GM19397 (cell line): ENCODE measurements at regions not wholly inside any gene's neighbourhood (a gene's known extent, or its start where the extent isn't known, plus 50 kb on each side); places are given as distances from the start of the nearest gene placed in this dataset.
"Not testable (repeated sequence)": the region's sequence is repeated elsewhere in the genome, so short reads cannot be mapped to it uniquely, and the experiment has no call there.

ENCODE experiments used
- ATAC-seq: cut with Tn5 transposase; IDR thresholded peaks from one replicate; pipeline ENCODE4 v1.9.1; 2021; ENCODE audit warnings: mild to moderate bottlenecking, moderate library complexity; ENCODE audit not compliant: unreplicated experiment

DNA sequence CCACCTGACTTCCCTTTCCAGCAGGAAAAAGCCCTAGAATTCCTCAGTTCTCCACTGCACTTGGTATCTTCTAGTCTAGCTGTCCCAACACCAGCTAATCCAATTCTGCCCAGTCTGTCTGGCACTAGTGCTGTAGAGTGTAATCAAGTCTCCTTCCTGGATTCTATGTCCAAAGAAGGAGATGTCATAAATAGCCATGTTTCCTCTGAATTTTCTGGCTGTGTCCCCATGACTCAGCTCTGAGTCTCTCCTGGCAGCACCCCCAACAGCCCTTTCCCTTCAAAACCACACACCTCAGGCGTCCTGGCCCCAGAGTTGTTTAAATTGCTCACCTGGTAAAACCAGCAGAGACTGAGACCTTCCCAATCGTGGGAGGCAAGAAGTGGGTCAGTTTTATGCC lies 197.2 kb downstream of the GRXCR1 start:
- no peak for ATAC-seq

DNA sequence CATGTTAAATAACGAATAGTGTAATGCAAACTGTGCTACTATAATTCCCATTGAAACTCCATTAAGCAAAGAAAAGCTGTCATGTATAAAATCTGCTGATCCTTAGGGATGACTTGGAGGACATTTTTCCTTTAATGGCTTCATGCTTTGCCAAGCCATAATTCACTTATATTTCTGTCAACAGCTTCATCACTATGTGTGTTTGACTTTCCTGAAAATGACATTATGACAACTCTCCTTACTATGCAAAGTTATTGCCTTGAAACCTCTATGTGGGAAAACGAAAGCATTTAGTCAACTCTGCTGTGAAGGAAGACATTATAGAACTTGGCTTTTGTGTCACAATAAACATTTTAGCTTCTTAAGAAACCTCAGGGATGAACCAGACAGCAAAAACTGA lies 210.5 kb downstream of the GRXCR1 start:
- no peak for ATAC-seq

DNA sequence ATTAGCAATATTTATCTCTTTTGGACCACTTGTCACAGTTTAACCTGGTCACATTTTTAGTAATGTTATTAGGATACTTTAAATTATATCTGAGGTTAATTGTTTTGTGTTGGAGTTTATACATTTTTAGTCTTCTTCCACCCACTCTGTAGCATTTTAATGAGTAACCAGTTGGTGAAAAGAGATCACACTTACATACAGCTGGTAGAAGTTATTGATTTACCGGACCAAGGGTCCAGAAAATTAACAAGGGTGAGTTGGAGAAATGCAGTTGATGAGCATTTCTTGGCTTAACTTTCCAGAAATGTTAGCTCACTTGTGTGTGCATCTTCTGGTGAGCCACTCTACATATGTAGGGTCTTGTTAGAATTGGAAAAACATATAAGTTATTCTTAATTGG lies 219.6 kb downstream of the GRXCR1 start:
- no peak for ATAC-seq

DNA sequence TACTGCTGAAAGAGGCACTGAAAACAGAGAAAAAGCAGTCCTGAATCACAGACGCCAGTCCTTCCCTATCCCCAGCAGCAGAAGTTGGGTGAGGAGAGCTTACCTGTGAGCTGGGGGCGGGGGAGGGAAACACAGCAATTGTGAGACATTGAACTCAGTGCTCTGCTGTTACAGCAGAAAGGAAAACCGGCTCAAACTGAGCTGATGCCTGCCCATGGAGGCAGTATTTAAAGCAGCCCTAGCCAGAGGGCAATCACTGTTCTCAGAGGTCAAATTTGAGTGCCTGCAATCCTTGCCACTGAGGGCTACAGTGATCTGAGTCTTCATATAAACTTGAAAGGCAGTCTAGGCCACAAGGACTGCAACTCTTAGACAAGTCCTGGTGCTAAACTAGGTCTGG lies 220.7 kb downstream of the GRXCR1 start:
- no peak for ATAC-seq

DNA sequence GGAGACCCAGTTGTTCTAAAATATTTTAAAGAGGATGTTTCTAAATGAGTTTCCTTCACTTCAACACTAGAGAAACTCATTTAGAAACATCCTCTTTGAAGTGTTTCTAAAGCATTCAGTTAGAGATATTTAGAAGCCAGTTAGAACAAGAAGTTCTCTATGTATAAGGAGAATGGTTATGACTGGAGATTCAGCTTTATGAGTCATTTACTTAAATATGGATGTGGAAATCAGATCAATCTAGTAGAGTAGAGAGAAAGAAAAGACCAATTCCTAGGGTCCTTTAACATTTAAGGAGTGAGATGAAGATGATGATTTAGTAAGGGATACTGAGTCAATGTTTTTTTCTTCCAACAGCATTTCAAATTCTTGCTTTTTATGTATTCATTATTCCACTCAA lies 234.1 kb downstream of the GRXCR1 start:
- no peak for ATAC-seq

DNA sequence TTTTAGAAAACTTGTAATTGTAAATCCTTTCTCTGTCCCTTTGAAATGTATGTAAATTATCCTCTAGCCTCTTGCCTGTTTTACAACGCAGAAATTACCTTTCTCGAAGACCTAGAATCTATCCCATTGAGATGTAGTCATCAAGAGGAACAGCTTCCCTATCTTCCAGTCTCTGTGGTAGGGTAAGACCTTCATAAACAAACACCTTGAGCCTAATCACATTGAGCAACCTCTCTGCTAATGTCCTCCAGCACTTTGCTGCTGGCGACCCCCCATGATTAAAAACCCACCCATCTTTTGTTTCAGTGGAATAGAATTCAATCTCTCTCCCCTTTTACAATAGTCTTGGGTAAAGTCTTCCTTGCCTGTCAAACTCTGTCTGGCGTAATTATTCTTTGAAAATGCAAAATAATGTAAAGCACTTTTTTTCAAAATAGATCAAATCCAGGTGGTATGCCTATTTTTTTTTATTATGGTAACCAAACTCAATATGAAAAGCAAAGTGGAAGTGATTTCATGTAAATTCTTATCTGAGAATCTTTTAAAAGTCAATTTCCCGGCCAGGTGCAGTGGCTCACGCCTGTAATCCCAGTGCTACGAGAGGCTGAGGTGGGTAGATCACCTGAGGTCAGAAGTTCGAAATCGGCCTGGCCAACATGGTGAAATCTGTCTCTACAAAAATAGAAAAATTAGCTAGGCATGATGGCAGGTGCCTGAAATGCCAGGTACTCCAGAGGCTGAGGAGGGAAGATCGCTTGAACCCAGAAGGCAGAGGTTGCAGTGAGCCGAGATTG lies 237.9 kb downstream of the GRXCR1 start:
- ATAC-seq, result no peak

DNA sequence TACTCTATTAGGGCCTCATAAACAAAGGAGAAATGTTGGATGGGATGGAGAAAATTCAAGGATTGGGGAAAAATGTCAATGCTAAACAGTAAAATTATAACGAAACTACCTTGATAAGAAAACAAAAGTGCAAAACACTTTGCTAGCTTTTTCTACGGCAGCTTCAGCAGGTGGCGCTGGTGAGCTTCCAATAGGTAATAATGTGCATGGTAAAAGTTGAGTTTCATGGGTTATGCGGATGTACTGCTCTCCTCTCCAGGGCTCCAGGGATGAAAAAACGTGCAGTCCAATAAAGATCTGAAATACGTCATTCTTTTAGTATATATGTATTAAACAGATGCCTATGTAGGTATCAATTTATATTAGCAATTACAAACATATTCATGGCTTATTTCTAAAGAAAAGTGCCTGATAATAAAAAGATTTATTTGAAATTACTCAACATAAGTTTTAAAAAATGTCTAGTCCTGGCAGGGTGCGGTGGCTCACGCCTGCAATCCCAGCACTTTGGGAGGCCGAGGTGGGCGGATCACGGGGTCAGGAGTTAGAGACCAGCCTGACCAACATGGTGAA lies 239.6 kb downstream of the GRXCR1 start:
- ATAC-seq, result peak; percentile 64

DNA sequence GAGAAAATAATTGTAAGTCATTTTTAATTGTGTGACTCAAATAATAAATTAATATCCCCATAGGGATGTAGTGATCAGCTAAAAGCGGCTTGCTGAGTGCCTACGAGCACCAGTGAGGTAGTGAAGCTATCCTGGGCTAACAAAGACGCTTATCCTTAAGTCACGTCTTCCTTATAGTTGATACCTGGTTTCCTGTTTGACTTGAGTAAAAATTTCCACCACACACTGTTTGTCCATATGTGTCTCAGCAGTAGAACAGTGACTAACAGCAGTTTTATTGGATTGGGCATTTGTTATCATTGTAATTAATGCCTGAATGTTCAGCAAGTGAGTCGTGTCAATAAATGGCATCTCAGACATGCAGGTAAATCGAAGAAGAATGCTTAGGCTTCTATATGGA lies 241.1 kb downstream of the GRXCR1 start:
- ATAC-seq, result no peak

DNA sequence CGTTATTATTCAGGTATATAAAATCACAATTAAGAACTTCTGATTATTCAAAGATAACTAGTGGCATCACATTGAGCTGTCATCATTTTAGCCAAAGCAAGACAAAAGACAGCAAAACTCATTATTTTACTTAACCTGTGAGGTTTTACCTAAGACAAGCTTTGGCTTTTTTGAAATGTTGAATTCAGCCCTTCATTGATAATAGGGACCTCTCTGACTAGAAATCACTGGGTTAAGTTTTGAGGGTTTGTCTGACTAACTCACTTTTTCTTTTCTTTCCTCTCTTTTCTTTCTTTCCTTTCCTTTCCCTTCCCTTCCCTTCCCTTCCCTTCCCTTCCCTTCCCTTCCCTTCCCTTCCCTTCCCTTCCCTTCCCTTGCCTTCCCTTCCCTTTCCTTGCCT lies 244.2 kb downstream of the GRXCR1 start:
- ATAC-seq, result no peak

DNA sequence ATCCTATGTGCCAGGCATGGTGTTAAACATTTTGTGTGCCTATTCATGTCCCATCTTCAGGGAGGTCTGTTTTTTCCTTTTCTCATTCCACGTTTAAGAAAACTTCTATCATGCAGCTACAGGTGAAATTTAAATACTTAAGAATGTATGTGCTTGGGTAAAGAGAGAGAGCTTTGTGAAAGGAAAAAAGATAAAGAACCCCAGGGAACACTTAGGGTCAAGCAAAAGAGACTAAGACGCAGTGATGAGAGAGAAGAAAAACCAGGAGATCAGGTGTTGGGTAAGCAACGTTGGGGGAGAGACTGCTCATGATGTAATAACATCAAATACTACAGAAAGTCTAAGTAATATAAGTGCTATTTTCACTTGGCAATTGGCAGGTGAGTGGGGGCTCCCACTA lies 253.7 kb downstream of the GRXCR1 start:
- ATAC-seq, result no peak

DNA sequence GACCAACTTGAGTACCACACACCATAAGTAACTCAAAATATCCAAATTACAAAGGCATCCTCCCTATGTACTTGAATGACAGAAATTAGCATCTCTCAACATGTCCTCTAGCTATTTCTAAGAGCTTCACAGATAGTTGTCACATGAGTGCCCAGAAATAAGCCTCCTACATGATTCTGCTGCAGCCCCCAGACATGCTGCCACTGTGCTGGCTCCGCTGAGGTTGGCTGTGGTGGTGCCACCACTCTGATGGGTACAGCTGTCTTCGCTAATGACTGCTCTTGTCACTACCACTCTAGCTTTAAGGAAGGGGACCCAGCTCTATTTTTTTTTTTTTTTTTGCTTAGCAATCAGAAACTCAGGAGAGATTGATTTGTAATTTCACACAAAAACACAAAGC lies 256.0 kb downstream of the GRXCR1 start:
- no peak for ATAC-seq

DNA sequence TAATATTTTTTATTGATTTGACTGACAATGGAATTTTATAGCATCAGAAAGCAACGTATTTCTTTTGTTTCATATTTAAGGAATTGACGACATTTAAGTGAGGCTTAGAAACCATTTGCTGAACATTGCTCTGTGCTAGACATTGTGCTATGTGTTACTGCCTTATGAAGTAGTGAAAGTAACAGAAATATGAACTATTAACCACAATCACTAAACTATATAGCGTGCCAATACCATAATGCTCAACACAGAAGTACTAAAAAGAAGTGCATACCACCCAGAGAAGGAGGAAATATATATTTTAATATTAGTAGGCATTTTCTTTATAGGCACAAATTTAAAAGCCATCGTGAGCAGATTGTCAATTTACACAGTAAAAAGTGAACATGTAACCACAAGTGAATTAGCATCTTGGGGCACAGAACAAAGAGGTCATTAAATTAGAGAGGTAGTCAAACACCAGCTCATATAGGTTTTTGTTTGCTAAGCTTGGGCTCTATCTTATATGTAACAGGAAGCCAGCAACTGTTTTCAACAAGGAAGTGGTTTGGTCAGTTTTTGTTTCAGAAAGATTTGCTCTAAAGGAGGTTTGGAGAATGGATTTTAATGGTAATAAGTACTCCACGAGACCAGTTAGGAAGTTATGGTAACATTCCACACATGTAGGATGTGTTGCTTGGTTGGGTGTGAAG lies 270.7 kb downstream of the GRXCR1 start:
- no peak for ATAC-seq

DNA sequence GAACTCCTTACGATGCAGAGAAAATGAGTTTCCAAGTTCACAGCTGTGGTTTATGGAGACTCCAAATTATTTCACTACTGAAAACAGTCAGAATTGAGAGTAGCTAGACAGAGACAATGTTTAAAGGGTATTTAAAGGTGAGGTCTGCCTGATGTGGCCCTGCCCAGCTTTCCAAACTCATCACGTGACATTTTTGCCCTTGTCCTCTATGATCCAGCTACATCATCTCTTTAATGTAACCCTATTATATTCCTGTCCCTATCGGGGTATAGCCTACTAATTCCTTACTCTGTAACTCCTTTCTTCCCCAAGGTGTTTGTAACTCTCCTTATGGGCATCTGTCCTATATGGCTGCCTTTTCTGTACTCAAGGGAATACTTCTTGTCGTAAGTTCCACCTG lies 297.2 kb downstream of the GRXCR1 start:
- ATAC-seq, result no peak

DNA sequence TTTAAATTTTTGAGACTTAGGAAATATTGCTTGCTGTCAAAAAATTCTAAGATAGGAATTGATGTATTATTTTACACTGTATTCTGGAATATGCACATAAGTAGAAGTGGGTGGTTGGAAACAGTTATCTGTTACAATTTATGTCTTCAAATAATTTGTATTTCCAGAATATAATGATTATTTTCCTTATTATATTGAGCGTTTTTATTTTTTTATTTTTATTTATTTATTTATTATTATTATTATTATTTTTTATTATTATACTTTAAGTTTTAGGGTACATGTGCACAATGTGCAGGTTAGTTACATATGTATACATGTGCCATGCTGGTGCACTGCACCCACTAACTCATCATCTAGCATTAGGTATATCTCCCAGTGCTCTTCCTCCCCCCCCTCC lies 320.1 kb downstream of the GRXCR1 start:
- ATAC-seq, result not testable (repeated sequence)

DNA sequence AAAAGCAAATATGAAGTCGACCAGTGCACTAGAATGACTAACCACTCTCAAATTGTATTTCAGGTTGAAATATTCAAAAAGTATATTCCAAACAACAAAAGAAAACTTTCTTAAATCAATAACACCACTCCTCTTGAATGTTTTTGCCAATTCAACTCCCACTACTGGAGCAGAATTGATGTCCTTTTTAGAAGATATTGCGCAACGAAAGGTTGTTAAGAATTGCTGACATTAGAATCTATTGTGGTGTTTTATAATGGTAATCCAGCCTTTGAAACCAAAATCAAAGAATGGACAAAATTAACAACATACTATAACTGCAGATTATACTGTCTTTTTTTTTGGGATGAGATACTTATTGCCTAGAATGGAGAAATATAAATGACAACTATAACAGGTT lies 331.3 kb downstream of the GRXCR1 start:
- ATAC-seq, result no peak

DNA sequence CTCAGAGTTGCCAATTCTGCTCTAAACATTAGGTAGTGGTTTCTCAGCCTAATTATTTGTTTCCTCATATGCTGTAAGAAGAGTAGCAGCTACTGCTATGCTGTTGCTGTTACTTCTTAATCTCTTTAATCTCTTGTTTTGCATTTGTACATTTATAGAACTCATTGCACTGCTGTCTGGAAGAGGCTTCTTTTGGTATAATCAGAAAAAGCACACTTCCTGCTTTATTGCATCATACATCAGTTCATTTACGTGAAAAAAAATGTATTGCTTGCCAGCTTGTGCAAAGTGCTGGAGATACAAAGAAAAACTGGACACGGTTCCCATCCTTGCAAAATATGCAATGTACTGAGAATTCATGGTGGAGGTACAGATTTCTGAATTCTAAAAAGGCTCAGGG lies 332.0 kb downstream of the GRXCR1 start:
- no peak for ATAC-seq

DNA sequence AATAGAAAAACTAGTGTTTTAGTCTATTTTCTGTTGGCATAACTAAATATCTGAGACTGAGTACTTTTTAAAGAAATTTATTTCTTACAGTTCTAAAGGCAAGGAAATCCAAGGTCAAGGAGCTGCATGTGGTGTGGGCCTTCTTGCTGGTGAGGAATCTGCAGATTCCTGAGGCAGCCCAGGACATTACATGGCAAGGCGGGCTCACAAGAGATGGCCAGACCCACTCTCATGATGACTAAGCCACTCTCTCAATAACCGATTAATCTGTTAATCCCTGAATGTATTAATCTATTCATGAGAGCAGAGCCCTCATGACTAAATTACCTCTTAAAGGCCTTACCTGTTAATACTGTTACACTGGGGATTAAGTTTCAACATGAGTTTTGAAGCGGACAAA lies 340.8 kb downstream of the GRXCR1 start:
- ATAC-seq, result no peak

DNA sequence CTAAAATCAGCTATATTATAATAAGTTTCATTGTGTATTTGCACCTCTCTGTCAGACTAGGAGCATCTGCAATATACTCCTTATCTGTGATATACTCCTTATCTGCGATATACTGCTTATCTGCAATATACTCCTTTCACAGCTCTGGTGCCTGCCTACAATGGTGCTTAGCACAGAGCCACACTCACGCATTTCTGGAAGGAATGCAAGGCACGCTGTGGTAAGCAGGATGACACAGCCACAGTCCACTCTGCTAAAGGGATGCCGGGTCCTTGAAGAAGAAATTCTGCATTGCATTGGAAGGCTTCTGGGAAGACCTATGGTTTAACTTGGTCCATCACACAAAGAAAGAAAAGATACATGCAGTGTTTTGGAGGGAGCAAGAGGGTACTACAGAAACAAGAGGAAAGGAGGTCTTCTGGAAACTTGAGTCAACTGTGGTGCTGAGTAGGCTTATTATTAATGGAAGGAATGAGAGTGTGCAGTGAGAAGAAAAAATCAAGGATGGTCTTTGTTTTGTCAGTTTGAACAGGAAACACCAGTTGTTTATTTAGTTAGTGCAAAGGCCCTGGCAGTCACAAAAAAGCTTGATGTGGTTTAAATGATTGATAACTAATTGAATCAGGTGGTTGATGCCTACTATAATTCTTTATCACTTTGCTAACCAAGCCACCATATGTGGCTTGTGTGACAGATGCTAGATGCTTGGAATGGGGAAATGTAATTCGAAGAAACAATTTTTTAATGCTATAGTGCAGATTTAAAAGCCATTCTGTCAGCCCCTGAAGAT lies 342.3 kb downstream of the GRXCR1 start:
- ATAC-seq, result no peak

DNA sequence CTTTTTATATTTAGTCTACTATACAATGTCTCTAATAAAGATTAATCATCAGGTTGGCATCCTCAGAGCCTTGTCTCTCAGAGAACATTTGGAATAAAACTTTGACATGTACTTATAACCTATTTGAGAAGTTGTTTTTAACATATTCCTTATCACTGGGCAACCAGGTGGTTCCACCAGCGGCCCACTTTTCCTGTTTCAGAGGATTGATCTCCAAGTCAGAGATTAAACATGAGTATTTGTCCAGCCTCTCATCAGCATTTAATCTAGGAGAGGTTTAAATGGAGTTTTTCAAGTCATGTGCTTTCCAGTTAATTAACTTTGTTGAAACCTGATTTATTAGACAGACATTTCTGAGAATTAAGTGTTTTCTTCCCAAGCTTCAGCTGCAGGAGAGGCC lies 345.5 kb downstream of the GRXCR1 start:
- no peak for ATAC-seq

DNA sequence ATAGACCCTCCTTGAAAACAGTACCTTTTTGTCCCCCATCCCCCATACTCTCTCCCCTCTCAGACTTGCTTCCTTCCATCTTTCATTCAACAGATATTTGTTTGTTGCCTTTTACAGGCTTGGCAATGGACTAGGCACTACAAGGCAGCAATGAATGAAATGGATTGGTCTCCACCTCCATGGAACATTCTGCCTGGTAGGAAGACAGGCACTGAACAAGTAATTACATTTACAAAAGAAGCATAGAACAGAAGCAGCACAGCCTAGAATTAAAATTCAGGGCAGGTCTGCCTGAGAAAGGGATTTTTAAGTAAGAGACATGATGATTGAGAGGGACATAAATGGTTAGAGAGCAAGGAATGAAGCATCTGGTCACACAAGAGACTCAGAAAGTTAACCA lies 346.1 kb downstream of the GRXCR1 start:
- ATAC-seq, result no peak

DNA sequence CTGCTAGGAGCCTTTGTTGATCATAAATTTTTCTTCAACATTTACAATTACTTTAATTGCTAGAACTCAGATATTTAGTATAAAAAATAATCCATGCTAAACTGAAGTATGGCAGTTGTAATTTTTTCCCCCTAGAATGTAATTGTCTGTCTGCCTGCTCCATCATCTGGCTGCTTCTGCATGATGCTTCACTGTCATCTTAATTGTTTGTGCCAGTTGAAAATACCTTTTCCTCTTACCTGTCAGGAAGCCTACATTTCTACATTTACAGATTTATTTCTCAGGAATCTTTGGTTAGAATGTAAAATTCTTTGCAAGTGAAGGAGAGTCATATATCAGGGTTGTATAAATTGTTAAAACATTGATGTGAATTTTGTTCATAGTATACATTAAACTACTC lies 348.6 kb downstream of the GRXCR1 start:
- ATAC-seq, result no peak

DNA sequence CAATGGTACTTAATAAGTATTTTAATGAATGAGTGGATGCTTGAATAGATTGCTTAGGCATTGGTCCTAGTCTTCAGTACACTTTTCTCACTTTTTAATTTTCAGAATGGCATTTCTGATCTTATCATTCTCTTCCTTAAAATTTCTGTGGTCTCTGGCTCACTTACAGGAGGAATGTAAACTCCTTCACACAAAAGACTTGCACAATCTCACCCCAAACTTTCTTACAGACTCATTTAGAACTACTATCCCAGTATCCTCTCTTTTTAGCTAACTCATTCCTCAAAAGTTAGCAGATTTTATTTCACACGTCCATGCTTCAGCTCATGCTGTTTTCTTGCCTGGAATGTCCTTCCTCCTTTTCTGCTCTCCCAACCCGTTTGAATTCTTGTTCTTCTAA lies 350.1 kb downstream of the GRXCR1 start:
- ATAC-seq, result no peak
